GM23338 (cell line): ENCODE measurements at regions not wholly inside any gene's neighbourhood (a gene's known extent, or its start where the extent isn't known, plus 50 kb on each side); places are given as distances from the start of the nearest gene placed in this dataset.
A peak's percentile ranks its signal among the peaks of the same experiment; 100 is the strongest.

ENCODE experiments used
- ATAC-seq: fragments of 200-7000 bp; cut with Tn5 transposase; 3 replicates; pipeline ENCODE4 v1.9.1; 2020
- DNase-seq: peaks from one replicate; pipeline ENCODE4 v3.0.0-alpha.2; 2015; ENCODE audit warnings: low spot score
- H2AFZ ChIP-seq: fragments of 200-600 bp; sonication (generic); 2 replicates; pipeline ENCODE4 v1.8.0; 2016; ENCODE audit warnings: antibody characterized with exemption, mild to moderate bottlenecking, moderate library complexity
- H3F3A ChIP-seq: fragments of 200-600 bp; sonication (generic); replicated peaks from 2 replicates; pipeline ENCODE4 v1.8.0; 2017; ENCODE audit warnings: antibody characterized with exemption, mixed run types, low read depth
- H3K27ac ChIP-seq: fragments of 200-600 bp; sonication (generic); 2 replicates; pipeline ENCODE4 v1.6.1; 2016; ENCODE audit warnings: low read depth
- H3K27me3 ChIP-seq: fragments of 200-600 bp; sonication (generic); 2 replicates; pipeline ENCODE4 v1.8.0; 2016; ENCODE audit warnings: mild to moderate bottlenecking, mixed run types, moderate library complexity; ENCODE audit not compliant: insufficient read depth
- H3K36me3 ChIP-seq: fragments of 200-600 bp; sonication (generic); 2 replicates; pipeline ENCODE4 v1.8.0; 2016; ENCODE audit warnings: mild to moderate bottlenecking; ENCODE audit not compliant: insufficient read depth
- H3K4me1 ChIP-seq: fragments of 200-600 bp; sonication (generic); 2 replicates; pipeline ENCODE4 v1.8.0; 2016; ENCODE audit warnings: mild to moderate bottlenecking, moderate library complexity; ENCODE audit not compliant: insufficient read depth
- H3K4me2 ChIP-seq: fragments of 200-600 bp; sonication (generic); 2 replicates; pipeline ENCODE4 v1.7.1; 2017; ENCODE audit warnings: mixed run types
- H3K4me3 ChIP-seq: fragments of 200-600 bp; sonication (generic); 2 replicates; pipeline ENCODE4 v1.6.1; 2016; ENCODE audit warnings: mixed run types
- H3K79me2 ChIP-seq: fragments of 200-600 bp; sonication (generic); replicated peaks from 2 replicates; pipeline ENCODE4 v1.8.0; 2017; ENCODE audit warnings: mild to moderate bottlenecking; ENCODE audit not compliant: insufficient read depth
- H3K9me2 ChIP-seq: fragments of 200-600 bp; sonication (generic); 2 replicates; pipeline ENCODE4 v1.8.0; 2017; ENCODE audit not compliant: insufficient read depth
- H4K20me1 ChIP-seq: fragments of 200-600 bp; sonication (generic); replicated peaks from 2 replicates; pipeline ENCODE4 v1.8.0; 2017; ENCODE audit warnings: mild to moderate bottlenecking; ENCODE audit not compliant: insufficient read depth
- H3K27ac Mint-ChIP-seq: 2 replicates; pipeline ENCODE4 v1.8.0; 2020; ENCODE audit warnings: inconsistent platforms, mild to moderate bottlenecking, moderate library complexity, mixed read lengths
- H3K27me3 Mint-ChIP-seq: 3 replicates; pipeline ENCODE4 v1.8.0; 2022; ENCODE audit warnings: low read depth, mild to moderate bottlenecking, moderate library complexity, mixed read lengths, inconsistent platforms; ENCODE audit not compliant: insufficient read depth, poor library complexity
- H3K36me3 Mint-ChIP-seq: 3 replicates; pipeline ENCODE4 v1.8.0; 2021; ENCODE audit warnings: low read depth, mild to moderate bottlenecking, inconsistent platforms, moderate library complexity, mixed read lengths
- H3K4me1 Mint-ChIP-seq: 3 replicates; pipeline ENCODE4 v1.8.0; 2020; ENCODE audit warnings: mild to moderate bottlenecking, inconsistent platforms, mixed read lengths
- H3K4me3 Mint-ChIP-seq: 3 replicates; pipeline ENCODE4 v1.8.0; 2021; ENCODE audit warnings: moderate library complexity, mild to moderate bottlenecking, inconsistent platforms, mixed read lengths
- H3K9me3 Mint-ChIP-seq: 3 replicates; pipeline ENCODE4 v1.8.0; 2020; ENCODE audit warnings: moderate library complexity, mild to moderate bottlenecking, inconsistent platforms, mixed read lengths
- ETS1 ChIP-seq: IDR thresholded peaks from 2 replicates; pipeline ENCODE4 v1.6.1; 2016; ENCODE audit warnings: antibody characterized with exemption
- EZH2phosphoT487 ChIP-seq: fragments of 200-600 bp; sonication (generic); IDR thresholded peaks from one replicate; pipeline ENCODE4 v1.8.1; 2018; ENCODE audit warnings: antibody characterized with exemption; ENCODE audit not compliant: unreplicated experiment
- POLR2AphosphoS5 ChIP-seq: IDR thresholded peaks from 2 replicates; pipeline ENCODE4 v1.6.1; 2016; ENCODE audit warnings: antibody characterized with exemption, low read depth
- REST ChIP-seq: IDR thresholded peaks from one replicate; pipeline ENCODE4 v1.6.1; 2018; ENCODE audit warnings: antibody characterized with exemption; ENCODE audit not compliant: unreplicated experiment
- ZNF114 ChIP-seq: fragments of 250-450 bp; sonication (Bioruptor Pico); IDR thresholded peaks from 2 replicates; pipeline ENCODE4 v1.5.0; 2020; ENCODE audit warnings: mild to moderate bottlenecking, moderate library complexity
- ZNF331 ChIP-seq: fragments of 250-450 bp; sonication (Bioruptor Pico); IDR thresholded peaks from 2 replicates; pipeline ENCODE4 v1.5.0; 2020; ENCODE audit warnings: low read depth, mild to moderate bottlenecking, moderate library complexity
- ZNF462 ChIP-seq: fragments of 250-450 bp; sonication (Bioruptor Pico); IDR thresholded peaks from 2 replicates; pipeline ENCODE4 v1.5.0; 2020; ENCODE audit warnings: mild to moderate bottlenecking, moderate library complexity

- TF ChIP-seq ZNF462 (no peak), ZNF331 (CRISPR knock-in tag) (no peak)
These were observed 326.9 kb upstream of the NAALADL2 start (continued) for GRCh38 chr3:174532216-174532615.

DNA sequence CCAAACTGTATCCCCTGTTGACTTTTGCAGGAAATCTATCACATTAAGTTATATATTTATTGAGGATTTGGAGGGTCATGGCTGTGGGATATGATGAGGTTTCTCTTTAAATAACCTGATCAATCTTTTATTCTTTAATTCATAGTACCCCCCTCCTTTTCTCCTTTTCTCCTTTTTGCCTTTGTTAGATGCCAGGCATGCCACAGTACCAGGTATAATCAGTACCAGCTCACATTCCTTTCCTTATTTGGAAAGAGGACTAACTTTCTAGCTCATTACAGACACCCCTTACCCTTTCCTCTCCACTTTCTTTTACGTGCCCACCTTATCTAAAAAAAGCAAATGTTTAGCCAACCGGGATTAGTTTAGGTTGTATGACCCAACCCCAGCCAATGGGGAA is 326.4 kb upstream of the NAALADL2 start:
- Mint-ChIP-seq H3K36me3 (peaks cover 8% of the 10 kb centered on the region; the same call in 2 of the 3 replicates), H3K9me3 (no peaks in the 10 kb centered on the region), H3K4me1 (peaks cover 46% of the 10 kb centered on the region), H3K4me3 (no peak overlapping the region), H3K27ac (peak overlapping the region; percentile 44), H3K27me3 (no peaks in the 10 kb centered on the region)
- Histone ChIP-seq H3K27ac (no peak overlapping the region), H4K20me1 (no peaks in the 10 kb centered on the region), H3K4me1 (peaks cover 24% of the 10 kb centered on the region), H2AFZ (no peak overlapping the region), H3K27me3 (no peaks in the 10 kb centered on the region), H3K79me2 (no peaks in the 10 kb centered on the region), H3K36me3 (no peaks in the 10 kb centered on the region), H3F3A (no peaks in the 10 kb centered on the region), H3K9me2 (no peaks in the 10 kb centered on the region), H3K4me2 (no peak overlapping the region), H3K4me3 (no peak overlapping the region)
- DNase-seq, result peak; percentile 12
- no peak for ATAC-seq
- TF ChIP-seq POLR2AphosphoS5, result no peak
- no peak for TF ChIP-seq ZNF331 (CRISPR knock-in tag)
- no peak for TF ChIP-seq EZH2phosphoT487
- no peak for TF ChIP-seq ZNF114
- TF ChIP-seq ETS1, result no peak
- no peak for TF ChIP-seq REST
